ENCODE measurements at regions not wholly inside any gene's neighbourhood (a gene's known extent, or its start where the extent isn't known, plus 50 kb on each side); places are given as distances from the start of the nearest gene placed in this dataset.

DNA sequence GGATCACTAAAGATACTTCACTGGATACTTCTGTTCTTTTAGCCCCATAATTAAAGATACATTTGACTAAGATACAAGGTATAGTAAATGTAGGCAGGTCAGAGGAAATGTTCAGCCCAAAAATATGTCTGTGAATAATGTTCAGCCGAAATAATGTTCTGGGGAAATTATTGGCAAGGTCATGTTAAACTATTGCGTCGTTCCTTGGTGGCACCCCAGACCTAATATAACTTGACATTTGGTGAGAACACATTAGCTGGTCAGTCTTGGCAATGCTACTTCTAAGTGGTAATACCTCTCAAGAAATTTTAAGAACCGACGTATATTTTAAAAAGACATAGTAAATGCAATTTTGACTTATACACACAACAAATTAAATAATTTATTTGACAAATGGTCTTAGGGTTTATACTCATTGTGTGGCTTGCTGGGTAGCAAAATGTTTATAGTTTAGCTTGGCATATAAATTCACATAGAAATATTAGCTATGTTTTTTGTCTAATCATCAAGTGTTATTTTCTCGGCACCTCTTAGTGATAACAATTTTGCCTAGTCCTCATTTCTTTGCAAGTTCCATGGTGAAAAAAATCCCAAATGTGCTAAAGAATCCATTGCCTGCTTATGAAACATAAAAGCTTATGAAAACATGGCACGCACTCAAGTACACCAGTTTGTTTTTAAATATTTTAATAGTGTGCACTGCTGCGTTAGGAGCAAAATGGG lies 270.3 kb upstream of the NEBL start:
- DNase-seq = no peak

DNA sequence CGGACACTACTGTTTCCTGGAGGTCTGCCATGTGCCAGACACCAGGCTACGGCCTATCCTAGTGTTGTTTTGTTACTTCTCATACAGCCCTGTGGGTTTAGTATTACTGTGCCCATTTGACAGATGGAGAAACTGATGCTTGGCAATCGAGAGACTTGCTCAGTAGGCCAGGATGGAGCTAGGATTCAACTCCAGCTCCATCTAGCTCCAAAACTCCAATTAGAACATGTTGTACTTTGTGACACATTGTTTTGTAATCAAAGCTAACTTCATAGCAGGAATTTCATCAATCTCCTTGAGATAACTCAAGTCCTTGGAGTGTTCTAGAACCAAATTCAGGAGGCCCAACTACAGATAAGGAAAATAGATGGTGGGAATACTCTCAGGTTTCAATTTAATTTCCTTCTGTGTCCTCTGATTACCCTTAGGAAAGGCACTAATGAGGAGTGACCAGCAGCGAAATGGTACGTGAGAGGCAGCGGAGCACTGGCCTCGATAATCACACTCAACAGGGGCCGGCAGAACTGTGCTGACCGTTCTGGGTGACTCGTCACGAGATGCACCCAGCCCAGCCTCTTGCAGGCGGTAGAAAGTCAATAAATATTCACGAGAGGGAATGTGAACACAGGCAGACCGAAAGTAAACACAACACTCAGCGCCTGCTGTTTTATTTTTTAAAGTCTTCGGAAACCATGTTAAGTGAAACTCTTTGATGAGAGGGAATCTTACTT lies 269.6 kb upstream of the NEBL start:
- DNase-seq = no peak

DNA sequence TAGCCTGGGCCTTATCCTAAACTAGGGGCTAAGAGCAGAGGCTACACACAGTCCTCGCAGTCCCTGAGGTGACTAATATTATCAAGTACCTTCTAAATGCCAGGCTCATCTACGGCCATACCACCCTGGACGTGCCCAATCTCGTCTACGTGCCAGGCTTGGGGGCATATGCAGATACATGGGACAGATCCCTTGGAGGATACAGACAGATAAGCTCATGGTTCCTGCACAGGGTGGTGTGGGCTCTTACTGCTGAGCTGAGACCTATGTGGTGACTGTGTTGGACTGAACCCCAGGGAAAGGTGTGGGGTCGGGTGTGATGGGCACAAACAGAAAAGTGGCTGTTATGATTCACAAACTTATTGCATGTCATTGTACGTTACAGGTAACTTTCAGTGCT lies 268.4 kb upstream of the NEBL start:
- no peak for DNase-seq

DNA sequence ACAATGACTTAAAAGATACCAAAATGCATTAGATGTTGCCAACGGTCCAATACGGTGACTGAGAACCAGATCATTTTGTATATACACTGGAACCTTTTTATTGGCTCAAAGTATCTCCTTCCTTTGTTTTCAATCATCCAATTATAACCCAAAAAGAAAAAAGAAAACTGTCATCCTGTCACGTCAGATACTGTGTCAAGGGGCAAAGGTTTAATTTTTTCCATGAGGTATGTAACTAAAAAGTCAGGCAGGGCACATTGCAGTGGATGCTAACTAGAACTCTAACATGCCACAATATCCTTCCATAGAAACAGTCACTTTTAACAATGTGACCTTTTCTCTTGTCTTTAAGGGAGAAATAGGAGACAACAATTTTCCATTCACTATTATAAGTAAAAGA lies 267.6 kb upstream of the NEBL start:
- no peak for DNase-seq

- no peak for DNase-seq
Measured at GRCh38 chr10:21162948-21163347, 265.8 kb upstream of the NEBL start.

DNA sequence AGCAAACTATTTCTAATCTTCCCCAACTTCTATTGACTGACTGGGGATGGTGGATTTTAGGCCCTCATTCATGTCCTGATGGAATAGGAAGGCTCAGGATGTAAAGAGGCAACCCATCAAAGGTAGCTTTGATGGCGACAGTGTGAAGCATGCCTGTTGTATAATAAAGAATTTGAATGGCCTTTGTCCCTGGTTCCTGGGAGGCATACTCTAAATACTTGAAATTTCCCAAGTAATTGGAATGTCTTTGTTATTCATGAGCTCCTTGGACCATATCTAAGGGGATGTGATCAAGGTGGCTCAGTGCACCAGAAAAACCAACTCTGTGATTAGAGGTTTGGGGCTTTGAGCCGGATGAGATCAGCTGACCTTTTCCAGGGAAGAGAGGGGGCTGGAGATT lies 264.5 kb upstream of the NEBL start:
- no peak for DNase-seq

DNA sequence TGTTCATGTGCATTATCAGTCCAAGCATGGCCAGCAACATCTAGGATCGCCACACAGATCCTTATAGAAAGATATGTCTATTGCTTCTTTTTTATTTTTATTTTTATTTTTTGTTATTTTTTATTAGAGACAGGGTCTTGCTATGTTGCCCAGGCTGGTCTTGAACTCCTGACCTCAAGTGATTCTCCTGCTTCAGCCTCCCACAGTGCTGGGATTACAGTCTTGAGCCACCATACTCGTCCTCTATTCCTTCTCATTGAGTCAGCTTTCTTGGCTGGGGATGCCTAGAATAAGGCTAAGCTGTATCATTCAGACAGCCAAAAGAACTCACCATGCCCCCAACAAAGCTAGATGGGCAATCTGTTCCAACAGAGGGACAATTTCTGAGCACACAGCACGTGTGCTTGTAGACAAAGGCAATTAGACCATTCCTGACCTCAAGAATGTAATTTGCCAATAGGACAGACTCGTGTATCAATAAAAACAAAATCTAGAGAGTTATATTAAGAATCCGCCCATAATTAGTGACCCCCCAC lies 264.0 kb upstream of the NEBL start:
- DNase-seq = no peak

DNA sequence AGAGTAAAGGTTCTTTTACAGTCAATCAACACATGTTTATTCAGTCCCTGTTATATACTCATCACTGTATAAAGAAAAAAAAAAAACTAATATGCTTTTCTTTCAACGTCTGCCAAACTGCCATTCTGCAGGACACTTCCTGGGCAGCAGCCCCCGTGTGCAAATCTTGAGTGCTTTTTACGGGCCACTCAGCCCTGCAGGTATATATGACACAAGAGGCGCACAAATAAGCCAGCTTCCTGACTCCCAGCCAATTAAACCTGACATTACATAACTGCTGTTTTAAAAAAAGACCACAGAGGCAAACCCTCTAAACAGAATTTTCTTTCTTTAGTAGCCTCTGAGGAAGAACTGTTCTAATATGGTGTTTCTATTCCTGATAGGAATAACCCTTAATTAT lies 263.0 kb upstream of the NEBL start:
- no peak for DNase-seq

- DNase-seq = no peak
Measured at GRCh38 chr10:21159669-21160068, 262.6 kb upstream of the NEBL start.

GRCh38 chr10:21158301-21158700 lies 261.2 kb upstream of the NEBL start:
- no peak for DNase-seq

DNA sequence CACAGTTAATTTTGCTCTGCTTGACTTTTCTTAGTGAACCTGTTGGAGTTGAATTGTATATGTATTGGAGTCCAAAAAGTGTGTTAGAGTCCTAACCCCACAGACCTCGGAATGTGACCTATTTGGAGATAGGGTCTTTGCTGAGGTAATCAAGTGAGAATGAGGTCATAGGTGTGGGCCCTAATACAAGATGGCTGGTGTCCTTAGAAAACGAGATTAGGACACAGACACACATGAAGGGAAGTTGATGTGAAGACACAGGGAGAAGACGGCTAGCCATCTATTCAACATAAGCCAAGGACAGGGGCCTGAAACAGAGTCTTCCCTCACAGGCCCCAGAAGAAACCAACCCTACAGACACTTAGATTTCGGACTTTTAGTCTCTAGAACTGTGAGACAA lies 260.6 kb upstream of the NEBL start:
- no peak for DNase-seq

DNA sequence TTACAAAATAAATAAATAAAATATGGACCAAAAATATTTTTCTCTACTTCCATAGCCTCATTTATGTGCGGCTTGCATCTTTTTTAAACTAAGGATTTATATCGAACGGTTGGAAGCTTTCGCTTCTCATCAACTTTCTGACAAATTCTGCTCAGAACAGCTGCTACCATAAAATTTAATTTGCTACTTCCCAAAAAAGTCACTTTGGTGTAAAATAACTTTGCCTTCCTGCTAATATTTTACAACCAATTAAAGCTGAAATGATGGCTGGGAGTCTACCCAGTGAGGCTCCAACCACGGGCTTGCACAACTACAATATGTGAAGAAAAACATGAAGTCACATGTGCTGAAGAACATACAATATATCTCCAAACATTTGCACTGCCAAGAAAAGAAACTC lies 253.1 kb upstream of the NEBL start:
- DNase-seq = no peak

GRCh38 chr10:21146436-21146789 lies 249.3 kb upstream of the NEBL start:
- no peak for DNase-seq

GRCh38 chr10:21145751-21146435 lies 248.8 kb upstream of the NEBL start:
- no peak for DNase-seq

- no peak for DNase-seq
Measured at GRCh38 chr10:21144047-21144446, 246.9 kb upstream of the NEBL start.

DNA sequence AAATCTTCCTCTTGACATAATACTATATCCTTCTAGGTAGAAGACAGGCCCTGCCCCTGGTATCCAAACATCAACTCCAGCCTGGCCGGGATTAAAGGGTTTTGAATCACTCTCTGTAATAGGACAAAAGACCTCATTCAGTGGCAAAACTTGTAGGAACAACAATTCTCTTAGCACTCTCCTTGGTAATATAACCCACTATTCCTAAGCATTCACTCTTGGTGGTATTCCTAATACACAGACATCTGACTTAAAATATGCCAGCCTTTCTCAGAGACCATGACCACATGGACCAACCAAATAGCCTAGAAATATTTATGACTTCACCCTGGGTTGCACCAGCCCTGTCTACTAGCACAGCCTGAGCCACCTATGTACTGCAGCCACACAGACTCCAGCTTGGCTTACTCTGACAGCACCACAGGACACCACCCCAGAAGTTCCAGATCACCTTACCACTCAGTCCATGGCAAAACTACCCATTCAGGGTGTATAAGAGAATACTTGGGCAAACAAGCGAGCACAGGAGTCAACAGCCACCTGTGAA lies 244.9 kb upstream of the NEBL start:
- no peak for DNase-seq

DNA sequence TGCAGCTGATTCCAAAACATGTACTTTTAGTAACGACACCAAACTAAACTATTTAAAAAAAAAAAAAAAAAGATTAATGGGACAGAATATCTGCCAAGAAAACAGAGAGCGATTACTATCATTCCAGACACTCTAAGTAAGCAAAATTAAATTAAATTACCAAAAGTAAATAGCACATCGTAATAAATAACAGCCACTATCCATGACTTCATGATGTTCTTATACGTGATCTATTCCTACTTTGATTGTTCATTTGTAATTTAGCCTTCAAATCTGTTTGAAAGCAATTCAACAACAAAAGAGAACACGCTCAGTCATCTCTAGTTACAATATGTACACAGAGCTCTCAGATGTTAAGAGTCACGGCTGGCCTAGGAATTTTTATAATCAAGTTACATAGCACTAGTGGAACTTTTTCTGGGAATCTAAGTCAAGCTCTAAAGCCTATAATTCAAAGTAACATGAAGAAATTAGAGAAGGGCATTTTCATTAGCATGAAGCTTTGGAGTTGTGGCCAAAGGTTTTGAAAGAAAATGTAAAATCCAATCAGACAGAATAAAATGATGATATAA lies 241.7 kb upstream of the NEBL start:
- DNase-seq = no peak

DNA sequence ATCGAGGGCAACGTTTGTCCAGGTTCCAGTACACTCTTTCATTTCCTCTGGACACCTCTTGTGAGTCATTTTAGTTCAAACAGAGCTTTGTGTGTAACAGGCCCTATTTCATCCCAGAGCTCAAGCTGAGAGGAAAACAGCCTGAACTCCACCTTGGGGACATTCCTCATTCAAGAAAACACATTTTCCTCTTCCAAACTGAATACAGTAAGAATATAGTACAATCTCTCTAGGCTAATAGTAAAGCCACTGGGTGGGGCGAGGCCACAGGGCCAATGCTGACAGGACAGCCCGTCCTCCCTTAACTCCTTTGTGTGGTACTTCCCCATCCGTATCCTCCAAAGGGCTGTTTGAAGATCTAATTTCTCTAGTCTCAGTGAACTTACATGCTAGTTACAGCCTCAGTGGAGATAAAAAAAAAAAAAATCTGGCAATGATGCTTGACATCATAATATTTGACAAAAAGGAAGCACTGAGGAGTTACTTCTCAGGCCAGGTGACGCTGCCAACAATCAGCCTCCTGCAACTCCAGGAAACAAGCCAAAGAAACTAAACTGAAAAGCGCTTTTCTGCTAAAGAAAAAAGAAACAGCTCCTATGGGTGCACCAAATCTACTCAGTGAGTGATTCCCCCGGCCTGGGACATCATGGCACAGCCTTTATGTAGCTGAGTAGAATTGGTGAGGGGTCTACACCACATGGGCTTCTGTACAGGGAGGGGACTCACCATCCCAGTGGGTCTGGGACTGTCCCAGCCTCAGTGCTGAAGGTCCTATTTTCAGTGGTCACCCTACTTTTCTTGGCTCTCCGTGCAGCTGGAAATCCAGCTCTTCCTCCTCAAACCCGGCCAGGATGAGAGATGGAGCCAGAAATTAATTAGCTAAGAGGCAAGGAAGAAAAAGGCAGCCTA lies 238.2 kb upstream of the NEBL start:
- DNase-seq = no peak

DNA sequence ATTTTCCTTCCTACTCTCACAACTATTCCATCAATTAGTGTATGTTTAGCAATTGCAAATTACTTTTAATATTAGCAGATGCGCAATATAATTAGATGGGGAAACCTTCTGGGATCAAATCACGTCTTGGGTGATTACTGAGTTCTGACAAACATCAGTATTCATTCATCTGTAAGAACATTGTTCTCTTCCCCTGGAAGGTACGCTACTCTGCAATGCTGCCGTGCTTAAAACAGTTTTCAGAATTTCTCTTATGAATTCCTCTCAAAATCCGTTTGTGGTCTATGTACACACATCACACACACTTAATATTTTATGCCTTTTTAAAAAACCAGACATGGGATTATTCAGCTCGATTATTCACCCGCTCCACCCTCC lies 237.5 kb upstream of the NEBL start:
- no peak for DNase-seq

DNA sequence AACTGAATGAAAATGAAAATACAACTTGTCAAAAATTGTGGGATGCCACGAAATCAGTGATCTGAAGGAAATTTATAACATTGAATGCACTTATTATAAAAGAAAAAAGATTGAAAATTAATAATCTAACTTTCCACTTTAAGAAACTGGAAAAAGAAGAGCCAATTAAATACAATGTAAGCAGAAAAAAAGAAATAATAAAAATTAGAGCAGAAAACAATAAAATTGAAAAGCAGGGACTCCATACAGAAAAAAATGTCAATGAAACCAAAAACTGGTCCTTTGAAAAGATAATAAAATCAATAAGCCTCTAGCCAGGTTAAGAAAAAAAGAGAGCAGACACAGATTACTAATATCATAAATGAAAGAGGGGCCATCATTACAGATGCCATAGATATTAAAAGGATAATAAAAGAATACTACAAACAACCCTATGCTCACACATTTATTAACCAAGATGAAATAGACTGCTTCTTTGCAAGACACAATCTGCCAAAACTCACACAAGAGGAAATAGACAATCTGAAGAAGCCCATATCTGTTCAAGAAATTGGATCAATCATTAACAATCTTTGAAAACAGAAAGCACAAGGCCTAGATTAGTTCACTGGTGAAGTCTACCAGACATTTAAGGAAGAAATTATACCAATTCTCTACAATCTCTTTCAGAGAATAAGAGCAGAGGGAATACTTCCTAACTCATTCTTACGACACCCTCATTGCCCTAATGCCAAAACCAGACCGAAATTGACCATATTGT lies 233.8 kb upstream of the NEBL start:
- DNase-seq = no peak

DNA sequence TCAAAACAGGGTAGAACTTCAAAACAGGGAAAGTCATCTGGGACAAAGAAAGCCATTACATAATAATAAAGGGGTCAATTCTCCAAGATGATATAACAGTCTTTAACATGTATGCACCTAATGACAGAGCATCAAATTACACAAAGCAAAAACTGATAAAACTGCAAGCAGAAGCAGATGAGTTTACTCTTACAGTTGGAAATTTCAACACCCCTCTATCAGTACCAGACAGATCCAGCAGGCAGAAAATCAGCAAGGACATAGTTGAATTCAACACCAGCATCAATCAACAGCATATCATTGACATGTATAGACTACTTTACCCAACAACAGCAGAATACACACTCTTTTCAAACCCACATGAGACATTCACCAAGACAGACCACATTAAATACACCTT lies 233.0 kb upstream of the NEBL start:
- no peak for DNase-seq

Measured in NCI-H446 treated with DMSO at 0.1 percent for 48 hours (cell line).